Fibroblast of lung (primary cell): ENCODE measurements at regions not wholly inside any gene's neighbourhood (a gene's known extent, or its start where the extent isn't known, plus 50 kb on each side); places are given as distances from the start of the nearest gene placed in this dataset.

Experiments
- CTCF ChIP-seq, 2 donors: IDR thresholded peaks in 1 of 2; conservative IDR thresholded peaks in 1 of 2; 1 replicate in 1 of 2; 2 replicates in 1 of 2; pipeline ENCODE4 v1.5.1; 2011 to 2012; ENCODE audit warnings: low read length in 2 of 2, control low read depth in 1 of 2, inconsistent platforms in 1 of 2, low read depth in 1 of 2, mild to moderate bottlenecking in 1 of 2
- EZH2 ChIP-seq: IDR thresholded peaks from 2 replicates; pipeline ENCODE4 v1.5.1; 2012; ENCODE audit warnings: low read length, control low read depth, mild to moderate bottlenecking; ENCODE audit errors: missing control alignments

GRCh38 chr9:26181836-26182235, 503.6 kb upstream of the TUSC1 start:
- TF ChIP-seq CTCF (conservative IDR thresholded peaks at IDR 0.05 in 1 of 2, IDR thresholded peaks at IDR 0.05 in 1 of 2; ENCODE audit: low read depth in 1 of 2, low read length in 2 of 2) = no peak
- no peak for TF ChIP-seq EZH2
